ENCODE measurements at regions not wholly inside any gene's neighbourhood (a gene's known extent, or its start where the extent isn't known, plus 50 kb on each side); places are given as distances from the start of the nearest gene placed in this dataset.

DNA sequence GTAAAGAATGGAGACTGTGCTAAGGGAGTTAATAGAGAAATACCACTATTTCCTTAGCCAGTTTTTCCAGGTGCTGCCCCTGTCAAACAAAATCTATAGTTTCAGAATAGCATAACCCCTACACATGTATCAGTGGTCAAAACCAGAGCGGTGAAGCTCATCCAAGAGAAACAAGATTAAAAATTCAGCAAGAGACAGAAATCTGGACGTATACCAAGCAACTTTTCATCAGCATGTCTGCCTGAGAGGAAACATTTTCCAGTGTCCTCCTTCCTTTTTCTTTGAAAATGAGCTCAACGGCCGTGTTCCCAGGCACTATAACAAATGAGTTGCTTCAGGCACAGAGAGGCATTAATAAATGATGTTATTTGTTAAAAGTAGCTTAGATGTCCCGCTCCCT is 416.5 kb downstream of the BCKDHB start:
- TF ChIP-seq ATF6 (CRISPR knock-in tag; IDR thresholded peaks at IDR 0.05): no peak
- TF ChIP-seq ATF1 (CRISPR knock-in tag; IDR thresholded peaks at IDR 0.05): no peak
- no peak for TF ChIP-seq CTCF (IDR thresholded peaks at IDR 0.05)
- no peak for TF ChIP-seq STAT6 (CRISPR knock-in tag; conservative IDR thresholded peaks at IDR 0.05; ENCODE audit: low read depth)
- no peak for TF ChIP-seq TP53 (CRISPR knock-in tag; IDR thresholded peaks at IDR 0.05)
- no peak for TF ChIP-seq FOXP1 (CRISPR knock-in tag; IDR thresholded peaks at IDR 0.05; ENCODE audit: borderline replicate concordance)
- no peak for TF ChIP-seq HMGA2 (CRISPR knock-in tag; IDR thresholded peaks at IDR 0.05)
- no peak for TF ChIP-seq MLX (CRISPR knock-in tag; IDR thresholded peaks at IDR 0.05)
- TF ChIP-seq NFYB (CRISPR knock-in tag; conservative IDR thresholded peaks at IDR 0.05; ENCODE audit: low read depth): no peak
- TF ChIP-seq FOXJ3 (CRISPR knock-in tag; IDR thresholded peaks at IDR 0.05; ENCODE audit: borderline replicate concordance): no peak
- TF ChIP-seq ZNF317 (CRISPR knock-in tag; IDR thresholded peaks at IDR 0.05; ENCODE audit: borderline replicate concordance, low read depth): no peak
- TF ChIP-seq, protein P1, sequence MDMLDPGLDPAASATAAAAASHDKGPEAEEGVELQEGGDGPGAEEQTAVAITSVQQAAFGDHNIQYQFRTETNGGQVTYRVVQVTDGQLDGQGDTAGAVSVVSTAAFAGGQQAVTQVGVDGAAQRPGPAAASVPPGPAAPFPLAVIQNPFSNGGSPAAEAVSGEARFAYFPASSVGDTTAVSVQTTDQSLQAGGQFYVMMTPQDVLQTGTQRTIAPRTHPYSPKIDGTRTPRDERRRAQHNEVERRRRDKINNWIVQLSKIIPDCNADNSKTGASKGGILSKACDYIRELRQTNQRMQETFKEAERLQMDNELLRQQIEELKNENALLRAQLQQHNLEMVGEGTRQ (CRISPR knock-in tag; IDR thresholded peaks at IDR 0.05): no peak
- TF ChIP-seq, protein P2, sequence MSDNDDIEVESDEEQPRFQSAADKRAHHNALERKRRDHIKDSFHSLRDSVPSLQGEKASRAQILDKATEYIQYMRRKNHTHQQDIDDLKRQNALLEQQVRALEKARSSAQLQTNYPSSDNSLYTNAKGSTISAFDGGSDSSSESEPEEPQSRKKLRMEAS (CRISPR knock-in tag; IDR thresholded peaks at IDR 0.05): no peak

All from WTC11 (cell line).